BJ (cell line): ENCODE measurements at regions not wholly inside any gene's neighbourhood (a gene's known extent, or its start where the extent isn't known, plus 50 kb on each side); places are given as distances from the start of the nearest gene placed in this dataset.
A peak's percentile ranks its signal among the peaks of the same experiment; 100 is the strongest.

Experiments
- CTCF ChIA-PET: fragments of 350-600 bp; formaldehyde crosslinking; extraction: SDS; loops from one replicate; lab custom pipeline; 2021; ENCODE audit warnings: antibody characterized with exemption, inconsistent platforms; lab: Yijun Ruan, JAX
- POLR2A ChIA-PET: fragments of 300-600 bp; sonication (Branson Sonifier 250); formaldehyde crosslinking; extraction: SDS; loops from one replicate; lab custom pipeline; 2021; ENCODE audit warnings: antibody characterized with exemption; lab: Charles Lee
- DNase-seq: peaks from one replicate; pipeline ENCODE4 v3.0.0-alpha.2; 2011; ENCODE audit warnings: low read depth
- H3K27me3 ChIP-seq: 2 replicates; pipeline ENCODE4 v1.6.0; 2011; ENCODE audit warnings: low read length; ENCODE audit not compliant: control insufficient read depth, insufficient read depth
- H3K36me3 ChIP-seq: 2 replicates; pipeline ENCODE4 v1.5.1; 2011; ENCODE audit warnings: low read length; ENCODE audit not compliant: control insufficient read depth, insufficient read depth
- H3K4me3 ChIP-seq: 2 replicates; pipeline ENCODE4 v1.5.1; 2011; ENCODE audit warnings: low read depth, mild to moderate bottlenecking, control low read depth, low read length
- CTCF ChIP-seq: IDR thresholded peaks from 2 replicates; pipeline ENCODE4 v1.5.1; 2011; ENCODE audit warnings: low read depth, mild to moderate bottlenecking, control low read depth, inconsistent platforms, low read length, moderate library complexity; ENCODE audit not compliant: insufficient read depth

- POLR2A ChIA-PET = interaction anchor here (0.6 kb wide), 1 partner anchor 1885 kb away, joined by 4 read pairs; no protein-coding TSS in a partner anchor
- H3K4me3 ChIP-seq = no peak overlapping the region
These were observed 83.5 kb downstream of the FEM1C start for GRCh38 chr5:115461093-115461492.

GRCh38 chr5:115460472-115460871 lies 84.1 kb downstream of the FEM1C start:
- ChIA-PET CTCF (interaction anchor here (1.3 kb wide), 1 partner anchor 47 kb away, joined by 4 read pairs; no protein-coding TSS in a partner anchor), POLR2A (interaction anchor here (0.6 kb wide), 1 partner anchor 1884 kb away, joined by 4 read pairs; no protein-coding TSS in a partner anchor)
- H3K27me3 ChIP-seq = no peaks in the 10 kb centered on the region
- no peak overlapping the region for H3K4me3 ChIP-seq
- no peaks in the 10 kb centered on the region for H3K36me3 ChIP-seq
- TF ChIP-seq CTCF = no peak
- DNase-seq = peak; percentile 67

More at GRCh38 chr5:115461093-115461492, 83.5 kb downstream of the FEM1C start:
- CTCF ChIA-PET = interaction anchor here (1.1 kb wide), 1 partner anchor 79 kb away, joined by 3 read pairs; no protein-coding TSS in a partner anchor
- no peaks in the 10 kb centered on the region for H3K27me3 ChIP-seq
- no peak for DNase-seq
- H3K36me3 ChIP-seq = no peaks in the 10 kb centered on the region
- no peak for TF ChIP-seq CTCF

- TF ChIP-seq CTCF = no peak
- ChIA-PET POLR2A (no interaction called here), CTCF (interaction anchor here (0.6 to 1.3 kb wide), 3 partner anchors 48 to 184 kb away, joined by 3 to 4 read pairs (median 4); no protein-coding TSS in a partner anchor)
- Histone ChIP-seq H3K36me3 (no peaks in the 10 kb centered on the region), H3K4me3 (no peak overlapping the region), H3K27me3 (no peaks in the 10 kb centered on the region)
- DNase-seq = peak; percentile 80
These were observed 84.7 kb downstream of the FEM1C start for GRCh38 chr5:115459855-115460341.

GRCh38 chr5:115458416-115458815 lies 86.2 kb downstream of the FEM1C start:
- POLR2A ChIA-PET = no interaction called here
- H3K27me3 ChIP-seq = no peaks in the 10 kb centered on the region
- DNase-seq = no peak
- H3K4me3 ChIP-seq = no peak overlapping the region
- CTCF ChIA-PET = no interaction called here
- H3K36me3 ChIP-seq = no peaks in the 10 kb centered on the region
- TF ChIP-seq CTCF = no peak

GRCh38 chr5:115458003-115458409 lies 86.6 kb downstream of the FEM1C start:
- Histone ChIP-seq H3K27me3 (no peaks in the 10 kb centered on the region), H3K36me3 (no peaks in the 10 kb centered on the region), H3K4me3 (no peak overlapping the region)
- no peak for TF ChIP-seq CTCF
- ChIA-PET CTCF (no interaction called here), POLR2A (no interaction called here)
- DNase-seq = no peak
